ENCODE measurements at regions not wholly inside any gene's neighbourhood (a gene's known extent, or its start where the extent isn't known, plus 50 kb on each side); places are given as distances from the start of the nearest gene placed in this dataset.

DNA sequence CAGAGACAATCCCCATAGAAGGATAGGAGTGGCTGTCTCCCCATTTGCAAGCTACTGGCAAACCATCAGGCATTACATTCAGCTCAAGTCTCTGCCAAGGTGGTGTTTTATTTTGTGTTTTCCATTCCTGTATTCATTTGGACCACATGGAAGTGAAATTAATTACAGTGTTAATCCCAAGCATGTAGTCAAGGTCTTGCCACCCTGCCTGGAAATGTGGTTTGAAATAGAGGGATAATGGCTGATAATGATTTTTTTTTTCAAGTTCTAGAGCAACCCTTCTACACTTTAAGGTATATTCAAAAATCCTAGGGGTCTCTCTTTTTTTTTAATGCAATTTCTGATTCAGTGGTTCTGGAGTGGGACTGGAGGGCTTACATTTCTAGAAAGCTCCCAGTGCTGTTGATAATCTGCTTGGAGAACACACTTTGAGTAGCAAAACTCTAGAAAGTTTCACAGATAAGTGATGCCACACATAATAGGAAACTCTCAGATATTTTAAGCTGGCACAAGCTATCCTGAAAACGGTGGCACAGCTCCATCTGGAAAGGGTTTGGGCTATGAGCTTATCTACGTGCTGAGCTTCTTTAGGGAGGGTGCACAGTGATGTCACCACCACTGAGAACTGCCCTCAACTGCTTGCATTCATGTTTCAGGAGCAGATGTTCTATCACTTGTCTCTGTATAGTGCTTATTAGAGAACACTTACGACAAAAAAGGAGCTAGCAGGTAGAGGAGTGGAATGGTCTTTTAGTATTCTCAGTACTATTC lies 140.1 kb upstream of the IL12A start:
- Histone ChIP-seq H3K9me2 (no peaks in the 10 kb centered on the region), H3K27me3 (ENCODE audit: insufficient read depth) (no peaks in the 10 kb centered on the region), H3K9ac (no peak overlapping the region), H3K4me3 (ENCODE audit: low read depth in 2 of 2, low read length in 1 of 2) (no peak overlapping the region), H2AFZ (ENCODE audit: low read depth) (no peak overlapping the region), H3K9me3 (no peaks in the 10 kb centered on the region), H3F3A (replicated peaks; ENCODE audit: insufficient read depth) (peaks cover 17% of the 10 kb centered on the region), H3K79me2 (ENCODE audit: insufficient read depth) (peaks cover 98% of the 10 kb centered on the region), H4K20me1 (ENCODE audit: insufficient read depth) (no peaks in the 10 kb centered on the region), H3K4me2 (no peak overlapping the region), H3K27ac (ENCODE audit: low read depth in 2 of 2, low read length in 1 of 2) (peak overlapping the region in 1 of 2 experiments; percentile 60; a peak in 2 of 4 replicates), H3K36me3 (replicated peaks in 1 of 2; ENCODE audit: control insufficient read depth in 1 of 2, insufficient read depth in 2 of 2, low read length in 1 of 2) (no peaks in the 10 kb centered on the region), H3K4me1 (ENCODE audit: control insufficient read depth in 1 of 2, insufficient read depth in 2 of 2, low read depth in 1 of 2, low read length in 1 of 2) (peaks cover 15 to 56% of the 10 kb centered on the region in 2 experiments)
- CTCF ChIA-PET = interaction anchor here (0.9 to 5.2 kb wide), 7 partner anchors 9 to 156 kb away, joined by 3 to 21 read pairs (median 14); partner anchors contain the start of gene SCHIP1
- no peak for TF ChIP-seq GABPA (IDR thresholded peaks at IDR 0.05; ENCODE audit: low read depth)
- no peak for TF ChIP-seq NRF1 (IDR thresholded peaks at IDR 0.05; ENCODE audit: low read depth, low read length)
- TF ChIP-seq REST (IDR thresholded peaks at IDR 0.05; ENCODE audit: low read depth, low read length) = no peak
- no peak for DNase-seq
- 90% methylated on average over 3 of the region's 3 CpGs for WGBS (ENCODE audit: low lambda C conversion rate)
- POLR2A ChIA-PET = interaction anchor here (0.8 to 1.5 kb wide), 4 partner anchors 8 to 18 kb away, joined by 3 to 5 read pairs (median 4); partner anchors contain the start of gene SCHIP1

- Histone ChIP-seq H3K4me3 (ENCODE audit: low read depth in 2 of 2, low read length in 1 of 2) (no peak overlapping the region), H4K20me1 (ENCODE audit: insufficient read depth) (no peaks in the 10 kb centered on the region), H3K4me1 (ENCODE audit: control insufficient read depth in 1 of 2, insufficient read depth in 2 of 2, low read depth in 1 of 2, low read length in 1 of 2) (peaks cover 20 to 60% of the 10 kb centered on the region in 2 experiments), H3K4me2 (no peak overlapping the region), H3K27ac (ENCODE audit: low read depth in 2 of 2, low read length in 1 of 2) (peak overlapping the region in 1 of 2 experiments; percentile 100; a peak in 1 of 4 replicates), H3K9me2 (no peaks in the 10 kb centered on the region), H2AFZ (ENCODE audit: low read depth) (no peak overlapping the region), H3K36me3 (replicated peaks in 1 of 2; ENCODE audit: control insufficient read depth in 1 of 2, insufficient read depth in 2 of 2, low read length in 1 of 2) (no peaks in the 10 kb centered on the region), H3F3A (replicated peaks; ENCODE audit: insufficient read depth) (peaks cover 30% of the 10 kb centered on the region), H3K9ac (no peak overlapping the region), H3K27me3 (ENCODE audit: insufficient read depth) (no peaks in the 10 kb centered on the region), H3K79me2 (ENCODE audit: insufficient read depth) (peaks cover 84% of the 10 kb centered on the region), H3K9me3 (no peaks in the 10 kb centered on the region)
- POLR2A ChIA-PET = interaction anchor here (0.9 kb wide), 1 partner anchor 9 kb away, joined by 3 read pairs; no protein-coding TSS in a partner anchor
- TF ChIP-seq USF2 (IDR thresholded peaks at IDR 0.05; ENCODE audit: borderline replicate concordance, low read depth, low read length) = no peak
- TF ChIP-seq MEF2A (IDR thresholded peaks at IDR 0.05; ENCODE audit: borderline replicate concordance, low read depth) = no peak
- no peak for TF ChIP-seq TEAD4 (IDR thresholded peaks at IDR 0.05; ENCODE audit: borderline replicate concordance, insufficient read depth)
- no peak for TF ChIP-seq NFIC (IDR thresholded peaks at IDR 0.05; ENCODE audit: borderline replicate concordance)
- 71% methylated on average over 4 of the region's 4 CpGs for WGBS (ENCODE audit: low lambda C conversion rate)
- no peak for DNase-seq
- CTCF ChIA-PET = interaction anchor here (1.0 to 10.7 kb wide), 7 partner anchors 11 to 153 kb away, joined by 3 to 160 read pairs (median 4); partner anchors contain the start of genes IL12A and SCHIP1
These were observed 138.2 kb upstream of the IL12A start for GRCh38 chr3:159850481-159850880.
